H1 (cell line): ENCODE measurements at regions not wholly inside any gene's neighbourhood (a gene's known extent, or its start where the extent isn't known, plus 50 kb on each side); places are given as distances from the start of the nearest gene placed in this dataset.
A peak's percentile ranks its signal among the peaks of the same experiment; 100 is the strongest.

Source experiments
- CTCF ChIA-PET: fragments of 300-600 bp; sonication (Branson Sonifier 250); formaldehyde crosslinking; loops from one replicate; lab custom pipeline; 2021; ENCODE audit not compliant: partially characterized antibody; lab: Charles Lee
- POLR2A ChIA-PET: fragments of 300-600 bp; sonication (Branson Sonifier 250); formaldehyde crosslinking; loops from one replicate; lab custom pipeline; 2021; ENCODE audit warnings: inconsistent platforms; ENCODE audit not compliant: partially characterized antibody; lab: Charles Lee
- DNase-seq, 2 experiments: peaks; one replicate each; pipeline versions ENCODE4 v3.0.0 to v3.0.0-alpha.2; 2010 to 2022; ENCODE audit warnings: low spot score in 2 of 2, low read depth in 1 of 2, mixed read lengths in 1 of 2
- FAIRE-seq: peaks from 2 replicates; lab custom pipeline; 2011; peaks lifted over from hg19 to GRCh38; lab: Jason Lieb, UNC
- H2AFZ ChIP-seq: 2 replicates; pipeline ENCODE4 v1.8.1; 2012; ENCODE audit warnings: low read length, inconsistent platforms
- H2AK5ac ChIP-seq: 2 replicates; pipeline ENCODE4 v1.6.1; 2013; ENCODE audit warnings: low read depth, low read length
- H2BK120ac ChIP-seq: replicated peaks from 2 replicates; pipeline ENCODE3; 2013; ENCODE audit warnings: low read depth, low read length, inconsistent platforms
- H2BK12ac ChIP-seq: 2 replicates; pipeline ENCODE4 v1.6.1; 2013; ENCODE audit warnings: low read depth, low read length
- H2BK15ac ChIP-seq: 2 replicates; pipeline ENCODE4 v1.6.1; 2013; ENCODE audit warnings: low read length
- H2BK20ac ChIP-seq: 2 replicates; pipeline ENCODE4 v1.6.1; 2013; ENCODE audit warnings: low read length
- H2BK5ac ChIP-seq: 2 replicates; pipeline ENCODE4 v1.6.1; 2013; ENCODE audit warnings: low read depth, low read length
- H3K14ac ChIP-seq: 2 replicates; pipeline ENCODE4 v1.6.1; 2013; ENCODE audit warnings: inconsistent platforms; ENCODE audit not compliant: insufficient read length
- H3K18ac ChIP-seq: 2 replicates; pipeline ENCODE4 v1.6.1; 2013; ENCODE audit warnings: low read length; ENCODE audit errors: extremely low read depth
- H3K23ac ChIP-seq: 2 replicates; pipeline ENCODE4 v1.6.1; 2013; ENCODE audit warnings: inconsistent platforms; ENCODE audit not compliant: insufficient read length
- H3K23me2 ChIP-seq: 2 replicates; pipeline ENCODE4 v1.6.1; 2013; ENCODE audit warnings: low read depth, low read length
- H3K27ac ChIP-seq: 2 replicates; pipeline ENCODE4 v1.6.1; 2011; ENCODE audit warnings: low read depth, low read length, inconsistent platforms
- H3K27me3 ChIP-seq, 4 experiments: replicated peaks in 1 of 4; 1 replicate in 1 of 4; 2 replicates in 3 of 4; pipeline versions ENCODE4 v1.6.1 to v1.8.1; 2011 to 2013; ENCODE audit warnings: low read length in 3 of 4, mild to moderate bottlenecking in 3 of 4, inconsistent platforms in 2 of 4, mixed read lengths in 2 of 4, moderate library complexity in 1 of 4; ENCODE audit not compliant: control insufficient read depth in 3 of 4, insufficient read depth in 3 of 4; ENCODE audit errors: extremely low read depth in 1 of 4
- H3K36me3 ChIP-seq, 4 experiments: 2 replicates each; pipeline versions ENCODE4 v1.6.1 to v1.8.1; 2011 to 2013; ENCODE audit warnings: mild to moderate bottlenecking in 4 of 4, low read length in 3 of 4, moderate library complexity in 2 of 4, control low read depth in 1 of 4, inconsistent platforms in 1 of 4; ENCODE audit not compliant: insufficient read depth in 4 of 4, control insufficient read depth in 2 of 4
- H3K4ac ChIP-seq: replicated peaks from 2 replicates; pipeline ENCODE3; 2013; ENCODE audit warnings: low read length, low read depth, mixed read lengths, inconsistent platforms; ENCODE audit not compliant: insufficient read length
- H3K4me1 ChIP-seq, 4 experiments: replicated peaks in 1 of 4; 1 replicate in 1 of 4; 2 replicates in 3 of 4; pipeline versions ENCODE4 v1.6.1 to v1.8.1; 2011 to 2013; ENCODE audit warnings: low read length in 3 of 4, inconsistent platforms in 2 of 4, mixed read lengths in 1 of 4; ENCODE audit not compliant: insufficient read depth in 4 of 4, control insufficient read depth in 3 of 4
- H3K4me2 ChIP-seq, 2 experiments: 2 replicates each; pipeline versions ENCODE4 v1.6.1 to v1.8.1; 2011 to 2013; ENCODE audit warnings: low read depth in 2 of 2, low read length in 2 of 2, control low read depth in 1 of 2, inconsistent platforms in 1 of 2, mild to moderate bottlenecking in 1 of 2; ENCODE audit not compliant: insufficient read depth in 1 of 2
- H3K4me3 ChIP-seq, 4 experiments: fragments of 200-600, 300-600 bp in 1 of 4; sonication (generic), shearing (Covaris generic), sonication (Bioruptor Twin) in 1 of 4; 2 replicates each; pipeline versions ENCODE4 v1.5.1 to v1.8.1; 2011 to 2016; ENCODE audit warnings: low read length in 4 of 4, low read depth in 3 of 4, control low read depth in 2 of 4, inconsistent platforms in 2 of 4, mild to moderate bottlenecking in 2 of 4, mixed read lengths in 1 of 4, moderate library complexity in 1 of 4; ENCODE audit not compliant: insufficient read depth in 2 of 4; ENCODE audit errors: extremely low read depth in 1 of 4
- H3K56ac ChIP-seq: replicated peaks from 2 replicates; pipeline ENCODE3; 2013; ENCODE audit warnings: low read depth, mild to moderate bottlenecking, mixed read lengths, low read length, inconsistent platforms; ENCODE audit not compliant: insufficient read length
- H3K79me1 ChIP-seq: 2 replicates; pipeline ENCODE4 v1.6.1; 2013; ENCODE audit warnings: low read depth, low read length, control low read depth
- H3K79me2 ChIP-seq, 2 experiments: 2 replicates each; pipeline versions ENCODE4 v1.6.1 to v1.8.1; 2012 to 2013; ENCODE audit warnings: low read length in 2 of 2, mild to moderate bottlenecking in 2 of 2, inconsistent platforms in 1 of 2; ENCODE audit not compliant: insufficient read depth in 2 of 2, control insufficient read depth in 1 of 2
- H3K9ac ChIP-seq, 4 experiments: replicated peaks in 1 of 4; 1 replicate in 1 of 4; 2 replicates in 3 of 4; pipeline versions ENCODE4 v1.6.1 to v1.8.1; 2011 to 2013; ENCODE audit warnings: low read depth in 3 of 4, low read length in 3 of 4, control low read depth in 2 of 4, mild to moderate bottlenecking in 2 of 4, moderate library complexity in 2 of 4, inconsistent platforms in 1 of 4; ENCODE audit errors: extremely low read depth in 1 of 4
- H3K9me3 ChIP-seq, 2 experiments: 2 replicates each; pipeline versions ENCODE4 v1.6.1 to v1.8.1; 2012 to 2013; ENCODE audit warnings: mild to moderate bottlenecking in 2 of 2, moderate library complexity in 2 of 2, control low read depth in 1 of 2, inconsistent platforms in 1 of 2, low read depth in 1 of 2, low read length in 1 of 2, mixed read lengths in 1 of 2; ENCODE audit not compliant: insufficient read depth in 2 of 2
- H4K20me1 ChIP-seq, 2 experiments: replicated peaks in 1 of 2; 2 replicates each; pipeline versions ENCODE3 to v1.8.1; 2011 to 2013; ENCODE audit warnings: inconsistent platforms in 2 of 2, low read length in 2 of 2, mild to moderate bottlenecking in 1 of 2; ENCODE audit not compliant: insufficient read depth in 2 of 2, control insufficient read depth in 1 of 2
- H4K5ac ChIP-seq: 2 replicates; pipeline ENCODE4 v1.6.1; 2013; ENCODE audit warnings: low read length, low read depth, mixed read lengths, inconsistent platforms; ENCODE audit not compliant: insufficient read length
- H4K8ac ChIP-seq: 2 replicates; pipeline ENCODE4 v1.8.0; 2013; ENCODE audit warnings: mild to moderate bottlenecking, moderate library complexity, low read length, inconsistent platforms; ENCODE audit not compliant: insufficient read depth; ENCODE audit errors: extremely low read depth
- H4K91ac ChIP-seq: replicated peaks from 2 replicates; pipeline ENCODE3; 2013; ENCODE audit warnings: low read length, mixed read lengths, inconsistent platforms; ENCODE audit not compliant: insufficient read length
- BACH1 ChIP-seq: IDR thresholded peaks from 2 replicates; pipeline ENCODE4 v1.6.1; 2012; ENCODE audit warnings: low read length, improper control_type of control experiment
- CEBPB ChIP-seq: IDR thresholded peaks from 2 replicates; pipeline ENCODE4 v1.6.1; 2012; ENCODE audit warnings: low read depth, low read length
- EZH2 ChIP-seq: fragments of 200-600 bp; sonication (generic); IDR thresholded peaks from 2 replicates; pipeline ENCODE4 v1.7.1; 2012; ENCODE audit warnings: low read depth, mild to moderate bottlenecking, moderate library complexity, low read length, inconsistent platforms; ENCODE audit not compliant: severe bottlenecking
- GTF2F1 ChIP-seq: IDR thresholded peaks from 2 replicates; pipeline ENCODE4 v1.6.1; 2012; ENCODE audit warnings: low read depth, low read length, improper control_type of control experiment, borderline replicate concordance
- KDM1A ChIP-seq: fragments of 200-600, 300-600 bp; sonication (generic); IDR thresholded peaks from 2 replicates; pipeline ENCODE4 v1.7.1; 2016; ENCODE audit warnings: mild to moderate bottlenecking, low read length, borderline replicate concordance
- RNF2 ChIP-seq: fragments of 200-900, 300-1000 bp; sonication (generic); IDR thresholded peaks from 2 replicates; pipeline ENCODE4 v1.7.1; 2016; ENCODE audit warnings: borderline replicate concordance, low read depth, mild to moderate bottlenecking, antibody characterized with exemption, low read length; ENCODE audit not compliant: poor library complexity, severe bottlenecking; ENCODE audit errors: missing control alignments
- SAP30 ChIP-seq: fragments of 300-600 bp; sonication (generic); IDR thresholded peaks from 2 replicates; pipeline ENCODE4 v1.7.1; 2012; ENCODE audit warnings: low read length, moderate library complexity, mild to moderate bottlenecking, inconsistent platforms; ENCODE audit not compliant: insufficient read depth, insufficient replicate concordance
- SIN3A ChIP-seq, 2 experiments: IDR thresholded peaks in 1 of 2; conservative IDR thresholded peaks in 1 of 2; 2 replicates each; pipeline ENCODE4 v1.6.1; 2011 to 2012; ENCODE audit warnings: low read length in 2 of 2, improper control_type of control experiment in 1 of 2, low read depth in 1 of 2, mild to moderate bottlenecking in 1 of 2
- TEAD4 ChIP-seq: IDR thresholded peaks from 2 replicates; pipeline ENCODE4 v1.6.1; 2012; ENCODE audit warnings: low read depth, low read length, inconsistent platforms, mixed read lengths
- ZNF274 ChIP-seq: IDR thresholded peaks from 2 replicates; pipeline ENCODE4 v1.7.0; 2012; ENCODE audit warnings: low read length, borderline replicate concordance; ENCODE audit errors: extremely low read depth
- WGBS, 2 experiments: shearing (Covaris generic) in 1 of 2; methylation state at CpG; one replicate each; pipeline versions ENCODE4 v1.1.6 to v1.1.7; 2013 to 2015; ENCODE audit warnings: low lambda C conversion rate in 2 of 2, mixed read lengths in 2 of 2, inconsistent platforms in 1 of 2, low coverage in 1 of 2, missing lambda C conversion rate in 1 of 2; ENCODE audit not compliant: insufficient replicate concordance in 2 of 2, insufficient coverage in 1 of 2, insufficient read length in 1 of 2; ENCODE audit errors: extremely low coverage in 1 of 2, missing lambda C conversion rate in 1 of 2; 5-methylcytosine and 5-hydroxymethylcytosine counted together
- TF ChIP-seq, protein P1 (sequence below): IDR thresholded peaks from 2 replicates; pipeline ENCODE4 v1.6.1; 2011; ENCODE audit warnings: low read depth, mild to moderate bottlenecking, low read length; ENCODE audit not compliant: insufficient read depth

DNA sequence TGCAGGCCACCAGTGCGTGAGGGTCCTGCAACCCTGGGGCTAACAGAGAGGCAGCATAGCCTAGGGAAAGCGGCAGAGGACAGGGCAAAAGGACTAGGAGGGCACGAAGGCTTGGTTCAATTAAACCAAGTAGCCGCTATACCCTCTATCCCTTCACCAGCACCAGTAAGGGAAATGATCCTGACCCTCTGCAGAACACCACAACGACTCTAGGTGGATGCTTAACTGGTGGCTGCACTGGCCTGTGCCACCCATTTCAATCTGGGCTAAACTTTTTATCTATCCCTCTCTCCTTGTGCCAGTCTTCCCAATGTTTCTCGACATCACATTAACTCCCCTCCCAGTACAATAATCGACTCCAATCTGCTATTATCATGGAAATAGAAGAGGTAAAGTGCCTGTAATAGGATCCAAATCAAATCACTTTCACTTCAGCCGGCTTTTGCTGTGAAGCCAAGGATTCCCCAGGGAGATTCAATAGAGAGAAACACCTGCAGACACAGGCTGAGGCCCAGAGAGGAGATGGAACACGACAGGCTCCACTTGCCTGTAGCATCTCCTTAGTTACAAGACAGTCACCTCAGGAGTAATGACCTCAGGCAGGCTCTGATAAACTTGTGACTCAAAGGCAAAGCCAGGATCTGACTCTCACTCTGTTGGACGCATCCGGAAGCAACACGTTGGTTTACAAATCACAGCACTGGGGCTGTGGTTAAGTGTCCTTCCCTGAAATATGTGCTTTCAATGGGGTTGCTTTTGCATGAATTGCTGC is 791.6 kb upstream of the ARRDC4 start:
- Histone ChIP-seq H3K79me2 (no peaks in the 10 kb centered on the region), H3K56ac (no peak overlapping the region), H3K36me3 (no peaks in the 10 kb centered on the region), H3K4me3 (no peak overlapping the region), H3K14ac (no peak overlapping the region), H3K4me1 (peaks cover 0 to 8% (median 3%) of the 10 kb centered on the region in 4 experiments; a peak in 2 of 7 replicates), H3K9me3 (no peaks in the 10 kb centered on the region), H2BK5ac (no peak overlapping the region), H4K91ac (no peak overlapping the region), H3K27ac (no peak overlapping the region), H4K5ac (no peak overlapping the region), H2AK5ac (no peak overlapping the region), H3K4me2 (no peak overlapping the region), H3K4ac (no peak overlapping the region), H2BK15ac (no peak overlapping the region), H2AFZ (peak overlapping the region; percentile 86), H3K27me3 (no peaks in the 10 kb centered on the region), H4K8ac (no peak overlapping the region), H4K20me1 (no peaks in the 10 kb centered on the region), H3K23me2 (no peaks in the 10 kb centered on the region; the same call in 1 of the 2 replicates), H2BK12ac (0 out of 2 replicates have a peak overlapping the region, but pooled peaks have one; percentile 30), H2BK120ac (no peak overlapping the region), H3K18ac (no peak overlapping the region), H3K9ac (no peak overlapping the region), H3K23ac (no peak overlapping the region), H2BK20ac (0 out of 2 replicates have a peak overlapping the region, but pooled peaks have one; percentile 41), H3K79me1 (no peaks in the 10 kb centered on the region)
- DNase-seq (no peak), FAIRE-seq (no peak)
- ChIA-PET CTCF (no interaction called here), POLR2A (no interaction called here)
- 75% methylated on average over 12 of the region's 12 CpGs; no CpG with 5 or more reads in 1 of the 2 experiments for WGBS, 2 experiments
- TF ChIP-seq GTF2F1 = no peak
- TF ChIP-seq, protein P1, sequence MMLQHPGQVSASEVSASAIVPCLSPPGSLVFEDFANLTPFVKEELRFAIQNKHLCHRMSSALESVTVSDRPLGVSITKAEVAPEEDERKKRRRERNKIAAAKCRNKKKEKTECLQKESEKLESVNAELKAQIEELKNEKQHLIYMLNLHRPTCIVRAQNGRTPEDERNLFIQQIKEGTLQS = no peak
- TF ChIP-seq SAP30 = no peak
- TF ChIP-seq SIN3A (conservative IDR thresholded peaks at IDR 0.05 in 1 of 2, IDR thresholded peaks at IDR 0.05 in 1 of 2; ENCODE audit: low read depth in 1 of 2, low read length in 2 of 2) = no peak
- TF ChIP-seq ZNF274 = no peak
- no peak for TF ChIP-seq BACH1
- TF ChIP-seq CEBPB = no peak
- no peak for TF ChIP-seq KDM1A
- TF ChIP-seq TEAD4 = no peak
- no peak for TF ChIP-seq RNF2
- TF ChIP-seq EZH2 = no peak
